ENCODE measurements at regions not wholly inside any gene's neighbourhood (a gene's known extent, or its start where the extent isn't known, plus 50 kb on each side); places are given as distances from the start of the nearest gene placed in this dataset.

DNA sequence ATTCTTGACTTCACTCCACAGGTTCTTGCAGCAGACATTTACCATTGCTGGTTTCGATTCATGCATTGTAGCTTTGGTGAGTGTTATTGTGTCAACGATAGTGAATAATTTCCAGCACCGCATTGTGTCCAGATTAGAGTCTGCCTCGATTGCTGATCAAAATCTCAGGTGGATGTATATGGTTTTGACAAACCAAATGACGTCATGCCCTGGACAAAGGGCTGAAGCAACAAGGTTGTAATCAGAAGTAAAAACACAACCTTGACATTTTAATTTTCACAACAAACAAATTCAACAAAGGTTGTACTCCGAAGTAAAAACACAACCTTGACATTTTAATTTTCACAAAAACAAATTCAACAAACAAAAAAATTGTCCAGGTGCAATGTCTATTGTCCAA is 81.1 kb upstream of the WWC2 start:
- TF ChIP-seq, protein P1, sequence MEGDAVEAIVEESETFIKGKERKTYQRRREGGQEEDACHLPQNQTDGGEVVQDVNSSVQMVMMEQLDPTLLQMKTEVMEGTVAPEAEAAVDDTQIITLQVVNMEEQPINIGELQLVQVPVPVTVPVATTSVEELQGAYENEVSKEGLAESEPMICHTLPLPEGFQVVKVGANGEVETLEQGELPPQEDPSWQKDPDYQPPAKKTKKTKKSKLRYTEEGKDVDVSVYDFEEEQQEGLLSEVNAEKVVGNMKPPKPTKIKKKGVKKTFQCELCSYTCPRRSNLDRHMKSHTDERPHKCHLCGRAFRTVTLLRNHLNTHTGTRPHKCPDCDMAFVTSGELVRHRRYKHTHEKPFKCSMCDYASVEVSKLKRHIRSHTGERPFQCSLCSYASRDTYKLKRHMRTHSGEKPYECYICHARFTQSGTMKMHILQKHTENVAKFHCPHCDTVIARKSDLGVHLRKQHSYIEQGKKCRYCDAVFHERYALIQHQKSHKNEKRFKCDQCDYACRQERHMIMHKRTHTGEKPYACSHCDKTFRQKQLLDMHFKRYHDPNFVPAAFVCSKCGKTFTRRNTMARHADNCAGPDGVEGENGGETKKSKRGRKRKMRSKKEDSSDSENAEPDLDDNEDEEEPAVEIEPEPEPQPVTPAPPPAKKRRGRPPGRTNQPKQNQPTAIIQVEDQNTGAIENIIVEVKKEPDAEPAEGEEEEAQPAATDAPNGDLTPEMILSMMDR (IDR thresholded peaks at IDR 0.05): no peak
- TF ChIP-seq POLR2A (IDR thresholded peaks at IDR 0.05; ENCODE audit: low read length): no peak

All from A549 (cell line).